Jurkat, Clone E6-1 (cell line): ENCODE measurements at regions not wholly inside any gene's neighbourhood (a gene's known extent, or its start where the extent isn't known, plus 50 kb on each side); places are given as distances from the start of the nearest gene placed in this dataset.
"Not testable (repeated sequence)": the region's sequence is repeated elsewhere in the genome, so short reads cannot be mapped to it uniquely, and the experiment has no call there.

Source experiments
- DNase-seq: peaks from one replicate; pipeline ENCODE4 v3.0.0-alpha.2; 2011; ENCODE audit warnings: low read depth, low spot score
- H3K4me3 ChIP-seq: 2 replicates; pipeline ENCODE4 v1.5.1; 2011; ENCODE audit warnings: mild to moderate bottlenecking, low read length, control low read depth, moderate library complexity

- DNase-seq = no peak
- H3K4me3 ChIP-seq = no peak overlapping the region
Measured at GRCh38 chr13:39926345-39926744, 270.9 kb downstream of the COG6 start.

GRCh38 chr13:39928261-39928660 is 272.8 kb downstream of the COG6 start:
- DNase-seq = no peak
- H3K4me3 ChIP-seq = no peak overlapping the region

- no peak overlapping the region for H3K4me3 ChIP-seq
- DNase-seq = no peak
Measured at GRCh38 chr13:39929583-39929982, 274.1 kb downstream of the COG6 start.

GRCh38 chr13:39930060-39930459 is 274.6 kb downstream of the COG6 start:
- no peak for DNase-seq
- H3K4me3 ChIP-seq = no peak overlapping the region

- no peak overlapping the region for H3K4me3 ChIP-seq
Measured at GRCh38 chr13:39930544-39931444, 275.3 kb downstream of the COG6 start.

GRCh38 chr13:39931505-39931904 is 276.0 kb downstream of the COG6 start:
- DNase-seq = no peak
- H3K4me3 ChIP-seq = no peak overlapping the region

More at GRCh38 chr13:39930544-39931444, 275.3 kb downstream of the COG6 start:
- DNase-seq = peak; percentile 11

GRCh38 chr13:39932514-39932913 is 277.1 kb downstream of the COG6 start:
- H3K4me3 ChIP-seq, DNase-seq: not testable (repeated sequence)

GRCh38 chr13:39935155-39935554 is 279.7 kb downstream of the COG6 start:
- no peak for DNase-seq
- no peak overlapping the region for H3K4me3 ChIP-seq

- no peak for DNase-seq
- H3K4me3 ChIP-seq = no peak overlapping the region
Measured at GRCh38 chr13:39938596-39938995, 283.1 kb downstream of the COG6 start.

- H3K4me3 ChIP-seq = no peak overlapping the region
- no peak for DNase-seq
Measured at GRCh38 chr13:39941236-39941635, 285.8 kb downstream of the COG6 start.

- no peak overlapping the region for H3K4me3 ChIP-seq
- DNase-seq = no peak
Measured at GRCh38 chr13:39941911-39942551, 286.6 kb downstream of the COG6 start.

- peak; percentile 53 for DNase-seq
- H3K4me3 ChIP-seq = no peak overlapping the region
Measured at GRCh38 chr13:39942552-39943273, 287.3 kb downstream of the COG6 start.

- DNase-seq = no peak
- no peak overlapping the region for H3K4me3 ChIP-seq
Measured at GRCh38 chr13:39943711-39944110, 288.2 kb downstream of the COG6 start.

- no peak for DNase-seq
- no peak overlapping the region for H3K4me3 ChIP-seq
Measured at GRCh38 chr13:39945226-39945625, 289.8 kb downstream of the COG6 start.

- no peak overlapping the region for H3K4me3 ChIP-seq
- no peak for DNase-seq
Measured at GRCh38 chr13:39946769-39947168, 291.3 kb downstream of the COG6 start.

GRCh38 chr13:39951301-39951700 is 295.8 kb downstream of the COG6 start:
- no peak overlapping the region for H3K4me3 ChIP-seq
- DNase-seq = no peak

GRCh38 chr13:39952249-39953233 is 297.1 kb downstream of the COG6 start:
- H3K4me3 ChIP-seq = no peak overlapping the region
- DNase-seq = no peak

- no peak for DNase-seq
Measured at GRCh38 chr13:39954476-39954875, 299.0 kb downstream of the COG6 start.

GRCh38 chr13:39955560-39955959 is 300.1 kb downstream of the COG6 start:
- no peak overlapping the region for H3K4me3 ChIP-seq
- no peak for DNase-seq

More at GRCh38 chr13:39954476-39954875, 299.0 kb downstream of the COG6 start:
- H3K4me3 ChIP-seq = no peak overlapping the region
